Neural progenitor cell (in vitro differentiated cells): ENCODE measurements at regions not wholly inside any gene's neighbourhood (a gene's known extent, or its start where the extent isn't known, plus 50 kb on each side); places are given as distances from the start of the nearest gene placed in this dataset.

Source experiments
- DNase-seq: peaks from one replicate; pipeline ENCODE4 v3.0.0-alpha.2; 2016; ENCODE audit warnings: low spot score
- H2AFZ ChIP-seq: fragments of 200-600 bp; sonication (generic); replicated peaks from 2 replicates; pipeline ENCODE4 v1.6.1; 2016; ENCODE audit warnings: antibody characterized with exemption
- H3F3A ChIP-seq: fragments of 200-600 bp; sonication (generic); 2 replicates; pipeline ENCODE4 v1.6.1; 2016; ENCODE audit warnings: antibody characterized with exemption, low read depth
- H3K27ac ChIP-seq: fragments of 200-600 bp; sonication (generic); 2 replicates; pipeline ENCODE4 v1.5.1; 2016; ENCODE audit warnings: mild to moderate bottlenecking
- H3K27me3 ChIP-seq: fragments of 200-600 bp; sonication (generic); 2 replicates; pipeline ENCODE4 v1.6.1; 2016; ENCODE audit warnings: mild to moderate bottlenecking, moderate library complexity
- H3K36me3 ChIP-seq: fragments of 200-600 bp; sonication (generic); 2 replicates; pipeline ENCODE4 v1.5.1; 2016
- H3K4me1 ChIP-seq: fragments of 200-600 bp; sonication (generic); 2 replicates; pipeline ENCODE4 v1.6.1; 2016; ENCODE audit warnings: mixed run types
- H3K4me2 ChIP-seq: fragments of 200-600 bp; sonication (generic); 2 replicates; pipeline ENCODE4 v1.6.1; 2016
- H3K4me3 ChIP-seq: fragments of 200-600 bp; sonication (generic); 2 replicates; pipeline ENCODE4 v1.5.1; 2016
- H3K79me2 ChIP-seq: fragments of 200-600 bp; sonication (generic); 2 replicates; pipeline ENCODE4 v1.6.1; 2016; ENCODE audit warnings: low read depth
- H3K9ac ChIP-seq: fragments of 200-600 bp; sonication (generic); 2 replicates; pipeline ENCODE4 v1.6.1; 2016
- H3K9me3 ChIP-seq: fragments of 200-600 bp; sonication (generic); 2 replicates; pipeline ENCODE4 v1.5.1; 2016; ENCODE audit warnings: low read depth
- H4K20me1 ChIP-seq: fragments of 200-600 bp; sonication (generic); 2 replicates; pipeline ENCODE4 v1.6.1; 2016; ENCODE audit warnings: low read depth
- H3K27ac Mint-ChIP-seq: 3 replicates; pipeline ENCODE4 v1.8.0; 2021; ENCODE audit warnings: mixed read lengths
- H3K27me3 Mint-ChIP-seq: 2 replicates; pipeline ENCODE4 v1.8.0; 2022; ENCODE audit warnings: low read depth, mild to moderate bottlenecking, inconsistent platforms, moderate library complexity, mixed read lengths; ENCODE audit not compliant: insufficient read depth
- H3K36me3 Mint-ChIP-seq: 3 replicates; pipeline ENCODE4 v1.8.0; 2021; ENCODE audit warnings: mixed read lengths
- H3K4me1 Mint-ChIP-seq: 3 replicates; pipeline ENCODE4 v1.8.0; 2021; ENCODE audit warnings: mixed read lengths
- H3K4me3 Mint-ChIP-seq: 3 replicates; pipeline ENCODE4 v1.8.0; 2021; ENCODE audit warnings: mild to moderate bottlenecking, moderate library complexity, mixed read lengths
- H3K9me3 Mint-ChIP-seq: 3 replicates; pipeline ENCODE4 v1.8.0; 2020; ENCODE audit warnings: mixed read lengths
- EZH2 ChIP-seq: fragments of 200-600 bp; sonication (generic); IDR thresholded peaks from 2 replicates; pipeline ENCODE4 v1.6.1; 2017; ENCODE audit warnings: antibody characterized with exemption, mild to moderate bottlenecking, moderate library complexity
- EZH2phosphoT487 ChIP-seq: fragments of 200-600 bp; sonication (generic); IDR thresholded peaks from 2 replicates; pipeline ENCODE4 v1.6.1; 2017; ENCODE audit warnings: antibody characterized with exemption
- TF ChIP-seq, protein P1 (sequence below): fragments of 200-600 bp; sonication (generic); IDR thresholded peaks from 2 replicates; pipeline ENCODE4 v1.5.1; 2017; ENCODE audit warnings: antibody characterized with exemption, mild to moderate bottlenecking

- Mint-ChIP-seq H3K27me3 (no peaks in the 10 kb centered on the region), H3K27ac (no peak overlapping the region), H3K4me1 (no peaks in the 10 kb centered on the region), H3K4me3 (no peak overlapping the region), H3K36me3 (no peaks in the 10 kb centered on the region), H3K9me3 (no peaks in the 10 kb centered on the region)
- Histone ChIP-seq H3K4me2 (no peak overlapping the region), H3K9me3 (no peaks in the 10 kb centered on the region), H3K36me3 (no peaks in the 10 kb centered on the region), H2AFZ (no peak overlapping the region), H4K20me1 (no peaks in the 10 kb centered on the region), H3K4me1 (no peaks in the 10 kb centered on the region), H3K9ac (no peak overlapping the region), H3F3A (no peaks in the 10 kb centered on the region), H3K4me3 (no peak overlapping the region), H3K27ac (no peak overlapping the region), H3K27me3 (no peaks in the 10 kb centered on the region), H3K79me2 (no peaks in the 10 kb centered on the region)
- DNase-seq = no peak
- TF ChIP-seq, protein P1, sequence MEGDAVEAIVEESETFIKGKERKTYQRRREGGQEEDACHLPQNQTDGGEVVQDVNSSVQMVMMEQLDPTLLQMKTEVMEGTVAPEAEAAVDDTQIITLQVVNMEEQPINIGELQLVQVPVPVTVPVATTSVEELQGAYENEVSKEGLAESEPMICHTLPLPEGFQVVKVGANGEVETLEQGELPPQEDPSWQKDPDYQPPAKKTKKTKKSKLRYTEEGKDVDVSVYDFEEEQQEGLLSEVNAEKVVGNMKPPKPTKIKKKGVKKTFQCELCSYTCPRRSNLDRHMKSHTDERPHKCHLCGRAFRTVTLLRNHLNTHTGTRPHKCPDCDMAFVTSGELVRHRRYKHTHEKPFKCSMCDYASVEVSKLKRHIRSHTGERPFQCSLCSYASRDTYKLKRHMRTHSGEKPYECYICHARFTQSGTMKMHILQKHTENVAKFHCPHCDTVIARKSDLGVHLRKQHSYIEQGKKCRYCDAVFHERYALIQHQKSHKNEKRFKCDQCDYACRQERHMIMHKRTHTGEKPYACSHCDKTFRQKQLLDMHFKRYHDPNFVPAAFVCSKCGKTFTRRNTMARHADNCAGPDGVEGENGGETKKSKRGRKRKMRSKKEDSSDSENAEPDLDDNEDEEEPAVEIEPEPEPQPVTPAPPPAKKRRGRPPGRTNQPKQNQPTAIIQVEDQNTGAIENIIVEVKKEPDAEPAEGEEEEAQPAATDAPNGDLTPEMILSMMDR = no peak
- no peak for TF ChIP-seq EZH2phosphoT487
These were observed 337.1 kb upstream of the CA10 start for GRCh38 chr17:52495646-52496045.

GRCh38 chr17:52482271-52482670 lies 323.8 kb upstream of the CA10 start:
- Histone ChIP-seq H3K27ac (no peak overlapping the region), H3K36me3 (no peaks in the 10 kb centered on the region), H3K9me3 (no peaks in the 10 kb centered on the region), H2AFZ (no peak overlapping the region), H3K9ac (no peak overlapping the region), H3K4me3 (no peak overlapping the region), H3K79me2 (no peaks in the 10 kb centered on the region), H3K4me2 (no peak overlapping the region), H3K27me3 (no peaks in the 10 kb centered on the region), H4K20me1 (no peaks in the 10 kb centered on the region), H3F3A (no peaks in the 10 kb centered on the region), H3K4me1 (no peaks in the 10 kb centered on the region)
- no peak for DNase-seq
- Mint-ChIP-seq H3K27me3 (no peaks in the 10 kb centered on the region), H3K27ac (no peak overlapping the region), H3K4me3 (no peak overlapping the region), H3K4me1 (no peaks in the 10 kb centered on the region), H3K9me3 (peaks cover 3% of the 10 kb centered on the region), H3K36me3 (no peaks in the 10 kb centered on the region)
- TF ChIP-seq EZH2 (no peak), EZH2phosphoT487 (no peak)
- TF ChIP-seq, protein P1 = no peak

DNA sequence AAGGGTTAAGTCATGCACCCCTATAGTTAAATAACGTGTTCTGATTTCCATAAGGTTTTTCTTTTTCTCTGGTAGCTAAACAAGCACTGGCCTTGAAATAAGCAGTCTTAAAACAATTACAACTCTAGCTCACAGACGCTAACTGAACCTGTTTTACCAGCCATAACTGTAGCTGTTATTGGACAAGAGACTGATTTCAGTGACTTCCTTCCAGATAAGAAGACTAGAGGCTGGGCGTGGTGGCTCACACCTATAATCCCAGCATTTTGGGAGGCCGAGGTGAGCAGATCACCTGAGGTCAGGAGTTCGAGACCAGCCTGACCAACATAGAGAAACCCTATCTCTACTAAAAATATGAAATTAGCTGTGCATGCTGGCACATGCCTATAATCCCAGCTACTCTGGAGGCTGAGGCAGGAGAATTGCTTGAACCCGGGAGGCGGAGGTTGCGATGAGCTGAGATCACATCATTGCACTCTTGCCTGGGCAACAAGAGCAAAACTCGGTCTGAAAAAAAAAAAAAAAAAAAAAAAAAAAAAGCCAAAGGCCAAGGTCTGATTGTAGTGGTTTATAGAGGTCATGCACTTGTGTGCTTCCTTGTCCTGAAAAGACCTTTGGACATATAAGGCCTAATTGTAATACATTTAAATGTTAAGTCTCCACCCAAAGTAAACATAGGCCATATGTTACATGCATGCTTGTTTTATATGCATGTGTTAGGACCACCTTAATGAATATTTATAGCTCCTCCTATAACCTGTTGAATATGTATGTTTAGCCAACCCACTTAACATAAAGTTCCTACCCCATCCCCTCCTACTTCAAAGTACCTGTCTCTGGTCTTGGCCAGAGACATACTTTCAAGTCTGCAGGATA lies 319.5 kb upstream of the CA10 start:
- Mint-ChIP-seq H3K36me3 (no peaks in the 10 kb centered on the region), H3K27me3 (no peaks in the 10 kb centered on the region), H3K4me1 (no peaks in the 10 kb centered on the region), H3K27ac (no peak overlapping the region), H3K4me3 (no peak overlapping the region), H3K9me3 (peaks cover 3% of the 10 kb centered on the region)
- TF ChIP-seq EZH2 (no peak), EZH2phosphoT487 (no peak)
- TF ChIP-seq, protein P1 = no peak
- H3F3A ChIP-seq = no peaks in the 10 kb centered on the region
- no peaks in the 10 kb centered on the region for H3K79me2 ChIP-seq
- H3K9ac ChIP-seq = no peak overlapping the region
- H3K9me3 ChIP-seq = no peaks in the 10 kb centered on the region
- no peak overlapping the region for H3K4me3 ChIP-seq
- no peak overlapping the region for H2AFZ ChIP-seq
- H4K20me1 ChIP-seq = no peaks in the 10 kb centered on the region
- H3K4me1 ChIP-seq = no peaks in the 10 kb centered on the region
- no peak for DNase-seq
- no peaks in the 10 kb centered on the region for H3K27me3 ChIP-seq
- H3K36me3 ChIP-seq = no peaks in the 10 kb centered on the region
- no peak overlapping the region for H3K27ac ChIP-seq
- no peak overlapping the region for H3K4me2 ChIP-seq
